BE2C (cell line): ENCODE measurements at regions not wholly inside any gene's neighbourhood (a gene's known extent, or its start where the extent isn't known, plus 50 kb on each side); places are given as distances from the start of the nearest gene placed in this dataset.

Source experiments
- DNase-seq: peaks from one replicate; pipeline ENCODE4 v3.0.0-alpha.2; 2020
- H3K27me3 ChIP-seq: fragments of 250-450 bp; sonication (Bioruptor Pico); 2 replicates; pipeline ENCODE4 v1.5.1; 2020; ENCODE audit warnings: mild to moderate bottlenecking
- H3K36me3 ChIP-seq: fragments of 250-450 bp; sonication (Bioruptor Pico); 2 replicates; pipeline ENCODE4 v1.5.1; 2020; ENCODE audit warnings: mild to moderate bottlenecking
- H3K4me1 ChIP-seq: fragments of 250-450 bp; sonication (Bioruptor Pico); 2 replicates; pipeline ENCODE4 v1.5.1; 2020
- H3K4me3 ChIP-seq: 2 replicates; pipeline ENCODE4 v1.5.1; 2011; ENCODE audit warnings: low read depth, low read length
- H3K9me3 ChIP-seq: fragments of 250-450 bp; sonication (Bioruptor Pico); 2 replicates; pipeline ENCODE4 v1.5.1; 2020
- CTCF ChIP-seq: IDR thresholded peaks from 2 replicates; pipeline ENCODE4 v1.5.1; 2012; ENCODE audit warnings: mild to moderate bottlenecking, low read depth, low read length

- no peak for TF ChIP-seq CTCF
Observed at GRCh38 chr5:98656125-98656795, 117.2 kb upstream of the RGMB start.

GRCh38 chr5:98656796-98657195 lies 116.7 kb upstream of the RGMB start:
- H3K27me3 ChIP-seq: no peaks in the 10 kb centered on the region
- H3K4me3 ChIP-seq: no peak overlapping the region
- no peak for DNase-seq
- no peaks in the 10 kb centered on the region for H3K4me1 ChIP-seq
- H3K9me3 ChIP-seq: no peaks in the 10 kb centered on the region
- H3K36me3 ChIP-seq: no peaks in the 10 kb centered on the region
- TF ChIP-seq CTCF: no peak

More at GRCh38 chr5:98656125-98656795, 117.2 kb upstream of the RGMB start:
- no peaks in the 10 kb centered on the region for H3K4me1 ChIP-seq
- no peak overlapping the region for H3K4me3 ChIP-seq
- H3K27me3 ChIP-seq: no peaks in the 10 kb centered on the region
- H3K36me3 ChIP-seq: no peaks in the 10 kb centered on the region
- no peak for DNase-seq
- H3K9me3 ChIP-seq: no peaks in the 10 kb centered on the region

GRCh38 chr5:98657559-98657958 lies 115.9 kb upstream of the RGMB start:
- DNase-seq: no peak
- TF ChIP-seq CTCF: no peak
- H3K36me3 ChIP-seq: no peaks in the 10 kb centered on the region
- H3K4me1 ChIP-seq: no peaks in the 10 kb centered on the region
- no peaks in the 10 kb centered on the region for H3K9me3 ChIP-seq
- H3K4me3 ChIP-seq: no peak overlapping the region
- H3K27me3 ChIP-seq: no peaks in the 10 kb centered on the region

- Histone ChIP-seq H3K27me3 (no peaks in the 10 kb centered on the region), H3K4me3 (no peak overlapping the region), H3K9me3 (peaks cover 2% of the 10 kb centered on the region; the same call in 1 of the 2 replicates), H3K36me3 (no peaks in the 10 kb centered on the region), H3K4me1 (no peaks in the 10 kb centered on the region)
- no peak for TF ChIP-seq CTCF
- DNase-seq: no peak
Observed at GRCh38 chr5:98663521-98663920, 109.9 kb upstream of the RGMB start.

GRCh38 chr5:98664736-98665135 lies 108.7 kb upstream of the RGMB start:
- Histone ChIP-seq H3K27me3 (no peaks in the 10 kb centered on the region), H3K4me3 (no peak overlapping the region), H3K9me3 (peaks cover 2% of the 10 kb centered on the region; the same call in 1 of the 2 replicates), H3K36me3 (no peaks in the 10 kb centered on the region), H3K4me1 (no peaks in the 10 kb centered on the region)
- no peak for TF ChIP-seq CTCF
- DNase-seq: no peak

- H3K4me1 ChIP-seq: no peaks in the 10 kb centered on the region
- DNase-seq: no peak
- no peak for TF ChIP-seq CTCF
- no peaks in the 10 kb centered on the region for H3K27me3 ChIP-seq
- no peaks in the 10 kb centered on the region for H3K9me3 ChIP-seq
- H3K4me3 ChIP-seq: no peak overlapping the region
- H3K36me3 ChIP-seq: no peaks in the 10 kb centered on the region
Observed at GRCh38 chr5:98679963-98680362, 93.5 kb upstream of the RGMB start.
